Liver (tissue), 8 donors: ENCODE measurements at regions not wholly inside any gene's neighbourhood (a gene's known extent, or its start where the extent isn't known, plus 50 kb on each side); places are given as distances from the start of the nearest gene placed in this dataset.

Source experiments
- DNase-seq: peaks from one replicate; pipeline ENCODE4 v3.0.0-alpha.2; 2017; ENCODE audit warnings: low spot score
- H3K27ac ChIP-seq, 2 donors: one replicate each; pipeline ENCODE4 v1.7.0; 2013; ENCODE audit warnings: inconsistent platforms in 2 of 2, low read length in 2 of 2, control low read depth in 1 of 2, low read depth in 1 of 2, mild to moderate bottlenecking in 1 of 2
- H3K27me3 ChIP-seq, 4 donors: one replicate each; pipeline versions ENCODE4 v1.6.1 to v1.7.0; 2013; ENCODE audit warnings: low read length in 3 of 4, inconsistent platforms in 1 of 4, mild to moderate bottlenecking in 1 of 4, moderate library complexity in 1 of 4; ENCODE audit not compliant: control insufficient read depth in 4 of 4, insufficient read depth in 4 of 4
- H3K36me3 ChIP-seq, 4 donors: one replicate each; pipeline versions ENCODE4 v1.6.1 to v1.7.0; 2013; ENCODE audit warnings: low read length in 3 of 4, mild to moderate bottlenecking in 3 of 4, low read depth in 1 of 4, moderate library complexity in 1 of 4; ENCODE audit not compliant: control insufficient read depth in 4 of 4, insufficient read depth in 3 of 4
- H3K4me1 ChIP-seq, 4 donors: one replicate each; pipeline versions ENCODE4 v1.6.1 to v1.7.0; 2013; ENCODE audit warnings: low read length in 3 of 4, mild to moderate bottlenecking in 3 of 4, moderate library complexity in 1 of 4; ENCODE audit not compliant: control insufficient read depth in 4 of 4, insufficient read depth in 4 of 4
- H3K4me3 ChIP-seq, 3 donors: one replicate each; pipeline versions ENCODE4 v1.6.1 to v1.7.0; 2013; ENCODE audit warnings: low read length in 3 of 3, control low read depth in 1 of 3, low read depth in 1 of 3, mild to moderate bottlenecking in 1 of 3
- H3K9ac ChIP-seq, 2 donors: one replicate each; pipeline ENCODE4 v1.7.0; 2013; ENCODE audit warnings: low read length in 2 of 2, mild to moderate bottlenecking in 2 of 2, moderate library complexity in 2 of 2, control low read depth in 1 of 2, low read depth in 1 of 2
- H3K9me3 ChIP-seq, 4 donors: one replicate each; pipeline versions ENCODE4 v1.6.1 to v1.7.0; 2013; ENCODE audit warnings: low read length in 3 of 4; ENCODE audit not compliant: control insufficient read depth in 4 of 4
- ATF3 ChIP-seq: IDR thresholded peaks from 2 replicates; pipeline ENCODE4 v1.6.1; 2016; ENCODE audit warnings: antibody characterized with exemption
- CTCF ChIP-seq: fragments of 150-350 bp; IDR thresholded peaks from 2 replicates; pipeline ENCODE4 v1.5.1; 2017; ENCODE audit warnings: improper control_type of control experiment, low read depth, low read length; ENCODE audit not compliant: missing input control
- FOXA1 ChIP-seq: IDR thresholded peaks from 2 replicates; pipeline ENCODE4 v1.6.1; 2016; ENCODE audit warnings: antibody characterized with exemption
- GABPA ChIP-seq, 2 donors: IDR thresholded peaks in 1 of 2; conservative IDR thresholded peaks in 1 of 2; 2 replicates each; pipeline ENCODE4 v1.6.1; 2016; ENCODE audit warnings: antibody characterized with exemption in 2 of 2, mild to moderate bottlenecking in 1 of 2, moderate library complexity in 1 of 2
- HNF4A ChIP-seq, 2 donors: conservative IDR thresholded peaks; 2 replicates each; pipeline ENCODE4 v1.6.1; 2016; ENCODE audit warnings: antibody characterized with exemption in 2 of 2, mild to moderate bottlenecking in 2 of 2
- HNF4G ChIP-seq: IDR thresholded peaks from 2 replicates; pipeline ENCODE4 v1.6.1; 2016; ENCODE audit warnings: antibody characterized with exemption
- MAX ChIP-seq: IDR thresholded peaks from 2 replicates; pipeline ENCODE4 v1.6.1; 2016; ENCODE audit warnings: antibody characterized with exemption
- NR2F2 ChIP-seq: IDR thresholded peaks from 2 replicates; pipeline ENCODE4 v1.6.1; 2016; ENCODE audit warnings: antibody characterized with exemption
- RAD21 ChIP-seq, 2 donors: IDR thresholded peaks; 2 replicates each; pipeline ENCODE4 v1.6.1; 2016; ENCODE audit warnings: antibody characterized with exemption in 2 of 2, mild to moderate bottlenecking in 2 of 2
- REST ChIP-seq: IDR thresholded peaks from 2 replicates; pipeline ENCODE4 v1.6.1; 2016; ENCODE audit warnings: antibody characterized with exemption, mild to moderate bottlenecking
- RXRA ChIP-seq, 2 donors: IDR thresholded peaks; 2 replicates each; pipeline ENCODE4 v1.6.1; 2017 to 2018; ENCODE audit warnings: antibody characterized with exemption in 2 of 2, mild to moderate bottlenecking in 1 of 2
- SP1 ChIP-seq: IDR thresholded peaks from 2 replicates; pipeline ENCODE4 v1.6.1; 2018; ENCODE audit warnings: antibody characterized with exemption, mild to moderate bottlenecking
- YY1 ChIP-seq: IDR thresholded peaks from 2 replicates; pipeline ENCODE4 v1.6.1; 2016; ENCODE audit warnings: antibody characterized with exemption, mild to moderate bottlenecking
- ZBTB33 ChIP-seq: IDR thresholded peaks from 2 replicates; pipeline ENCODE4 v1.6.1; 2016; ENCODE audit warnings: antibody characterized with exemption
- WGBS: extraction: QIAGEN DNeasy Blood & Tissue Kit; methylation state at CpG from one replicate; pipeline ENCODE4 v1.1.7; 2013; 5-methylcytosine and 5-hydroxymethylcytosine counted together
- donor health status: healthy.
- donor health status: healthy.
- donor health status: healthy.
- donor health status: healthy.
- donor health status: healthy.

- Histone ChIP-seq H3K27me3 (no peaks in the 10 kb centered on the region), H3K36me3 (no peaks in the 10 kb centered on the region), H3K9me3 (no peaks in the 10 kb centered on the region), H3K4me3 (no peak overlapping the region), H3K27ac (no peak overlapping the region), H3K4me1 (no peaks in the 10 kb centered on the region), H3K9ac (no peak overlapping the region)
- TF ChIP-seq SP1 (no peak), YY1 (no peak), HNF4A (conservative IDR thresholded peaks at IDR 0.05) (no peak), RAD21 (IDR thresholded peaks at IDR 0.05) (no peak), ATF3 (no peak), ZBTB33 (no peak), RXRA (IDR thresholded peaks at IDR 0.05) (no peak), MAX (no peak), FOXA1 (no peak), HNF4G (no peak), REST (no peak)
- 80% methylated on average over 3 of the region's 3 CpGs for WGBS
- no peak for DNase-seq
These were observed 316.8 kb downstream of the VPS13C start for GRCh38 chr15:61743345-61743909.

GRCh38 chr15:61742591-61742990 lies 317.7 kb downstream of the VPS13C start:
- no peaks in the 10 kb centered on the region for H3K27me3 ChIP-seq
- no peaks in the 10 kb centered on the region for H3K4me1 ChIP-seq
- no peaks in the 10 kb centered on the region for H3K9me3 ChIP-seq
- no peak overlapping the region for H3K27ac ChIP-seq
- H3K36me3 ChIP-seq, result no peaks in the 10 kb centered on the region
- DNase-seq, result no peak
- no peak overlapping the region for H3K4me3 ChIP-seq
- H3K9ac ChIP-seq, result no peak overlapping the region
- TF ChIP-seq RXRA (IDR thresholded peaks at IDR 0.05) (no peak), REST (no peak), CTCF (no peak), ZBTB33 (no peak), GABPA (IDR thresholded peaks at IDR 0.05 in 1 of 2, conservative IDR thresholded peaks at IDR 0.05 in 1 of 2) (no peak), RAD21 (IDR thresholded peaks at IDR 0.05) (no peak), NR2F2 (no peak)
